ENCODE measurements at regions not wholly inside any gene's neighbourhood (a gene's known extent, or its start where the extent isn't known, plus 50 kb on each side); places are given as distances from the start of the nearest gene placed in this dataset.
"Not testable (repeated sequence)": the region's sequence is repeated elsewhere in the genome, so short reads cannot be mapped to it uniquely, and the experiment has no call there.

GRCh38 chr2:184322615-184323014, 275.7 kb upstream of the ZNF804A start:
- no peak overlapping the region for H3K27ac Mint-ChIP-seq
- H3K27me3 Mint-ChIP-seq (ENCODE audit: insufficient read depth), result no peaks in the 10 kb centered on the region
- H3K4me1 Mint-ChIP-seq (ENCODE audit: low read depth), result no peaks in the 10 kb centered on the region
- no peak for DNase-seq (ENCODE audit: low spot score)
- H3K36me3 Mint-ChIP-seq (ENCODE audit: low read depth), result no peaks in the 10 kb centered on the region
- no peak overlapping the region for H3K4me3 Mint-ChIP-seq
- intact Hi-C loops (cut with micrococcal nuclease), result no loop called here
- no peaks in the 10 kb centered on the region for H3K9me3 Mint-ChIP-seq

- H3K27ac Mint-ChIP-seq, result no peak overlapping the region
- DNase-seq (ENCODE audit: low spot score), result no peak
Measured at GRCh38 chr2:184326066-184326465, 272.3 kb upstream of the ZNF804A start.

DNA sequence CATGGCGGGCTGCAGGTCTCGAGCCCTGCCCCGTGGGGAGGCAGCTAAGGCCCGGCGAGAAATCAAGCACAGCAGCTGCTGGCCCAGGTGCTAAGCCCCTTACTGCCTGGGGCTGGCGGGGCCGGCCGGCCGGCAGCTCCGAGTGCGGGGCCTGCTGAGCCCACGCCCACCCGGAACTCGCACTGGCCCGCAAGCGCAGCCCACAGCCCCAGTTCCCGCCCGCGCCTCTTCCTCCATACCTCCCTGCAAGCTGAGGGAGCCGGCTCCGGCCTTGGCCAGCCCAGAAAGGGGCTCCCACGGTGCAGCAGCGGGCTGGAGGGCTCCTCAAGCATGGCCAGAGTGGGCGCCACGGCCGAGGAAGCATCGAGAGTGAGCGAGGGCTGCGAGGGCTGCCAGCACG, 270.5 kb upstream of the ZNF804A start:
- H3K9me3 Mint-ChIP-seq; H3K27ac Mint-ChIP-seq; H3K36me3 Mint-ChIP-seq (ENCODE audit: low read depth); H3K4me1 Mint-ChIP-seq (ENCODE audit: low read depth); intact Hi-C loops (cut with micrococcal nuclease); H3K27me3 Mint-ChIP-seq (ENCODE audit: insufficient read depth); DNase-seq (ENCODE audit: low spot score); H3K4me3 Mint-ChIP-seq: not testable (repeated sequence)

More at GRCh38 chr2:184326066-184326465, 272.3 kb upstream of the ZNF804A start:
- Mint-ChIP-seq H3K36me3 (ENCODE audit: low read depth) (no peaks in the 10 kb centered on the region), H3K9me3 (no peaks in the 10 kb centered on the region), H3K27me3 (ENCODE audit: insufficient read depth) (no peaks in the 10 kb centered on the region), H3K4me3 (no peak overlapping the region), H3K4me1 (ENCODE audit: low read depth) (no peaks in the 10 kb centered on the region)
- intact Hi-C loops (cut with micrococcal nuclease), result no loop called here

DNA sequence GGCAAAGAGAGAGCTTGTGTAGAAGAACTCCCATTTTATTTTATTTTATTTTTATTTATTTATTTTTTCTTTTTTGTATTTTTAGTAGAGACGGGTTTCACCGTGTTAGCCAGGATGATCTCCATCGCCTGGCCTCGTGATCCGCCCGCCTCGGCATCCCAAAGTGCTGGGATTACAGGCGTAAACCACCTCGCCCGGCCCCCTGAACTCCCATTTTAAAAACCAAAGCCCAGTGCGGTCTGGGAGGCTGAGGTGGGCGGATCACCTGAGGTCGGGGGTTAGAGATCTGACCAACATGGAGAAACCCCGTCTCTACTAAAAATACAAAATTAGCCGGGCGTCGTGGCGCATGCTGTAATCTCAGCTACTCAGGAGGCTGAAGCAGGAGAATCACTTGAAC, 267.8 kb upstream of the ZNF804A start:
- H3K4me1 Mint-ChIP-seq (ENCODE audit: low read depth); H3K27me3 Mint-ChIP-seq (ENCODE audit: insufficient read depth); DNase-seq (ENCODE audit: low spot score); H3K27ac Mint-ChIP-seq; H3K4me3 Mint-ChIP-seq; intact Hi-C loops (cut with micrococcal nuclease); H3K36me3 Mint-ChIP-seq (ENCODE audit: low read depth); H3K9me3 Mint-ChIP-seq: not testable (repeated sequence)

GRCh38 chr2:184336688-184337087, 261.6 kb upstream of the ZNF804A start:
- intact Hi-C loops (cut with micrococcal nuclease), result no loop called here
- H3K9me3 Mint-ChIP-seq, result no peaks in the 10 kb centered on the region

GRCh38 chr2:184338771-184339170, 259.6 kb upstream of the ZNF804A start:
- no peak overlapping the region for H3K4me3 Mint-ChIP-seq
- no peak overlapping the region for H3K27ac Mint-ChIP-seq
- H3K36me3 Mint-ChIP-seq (ENCODE audit: low read depth), result no peaks in the 10 kb centered on the region

More at GRCh38 chr2:184336688-184337087, 261.6 kb upstream of the ZNF804A start:
- no peak for DNase-seq (ENCODE audit: low spot score)
- no peak overlapping the region for H3K4me3 Mint-ChIP-seq
- H3K36me3 Mint-ChIP-seq (ENCODE audit: low read depth), result no peaks in the 10 kb centered on the region
- H3K27me3 Mint-ChIP-seq (ENCODE audit: insufficient read depth), result no peaks in the 10 kb centered on the region
- H3K27ac Mint-ChIP-seq, result no peak overlapping the region
- no peaks in the 10 kb centered on the region for H3K4me1 Mint-ChIP-seq (ENCODE audit: low read depth)

DNA sequence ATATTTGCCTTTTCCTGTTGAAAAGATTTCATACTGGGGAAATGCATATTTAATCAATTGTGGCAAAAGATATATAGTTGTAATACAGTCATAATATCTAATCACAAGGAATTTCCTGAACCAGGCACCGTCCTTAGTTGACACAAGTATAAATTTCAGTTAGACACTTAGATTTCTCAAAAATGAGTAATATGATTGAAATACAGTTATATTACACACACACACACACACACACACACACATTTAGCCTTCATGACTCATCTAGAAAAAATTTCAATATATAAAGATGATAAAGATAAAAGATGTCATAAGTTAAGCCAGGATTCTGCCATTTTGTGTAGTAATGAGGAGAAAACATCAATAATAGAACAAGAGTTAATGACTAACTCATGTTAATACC, 258.4 kb upstream of the ZNF804A start:
- intact Hi-C loops (cut with micrococcal nuclease), result no loop called here
- Mint-ChIP-seq H3K27ac (no peak overlapping the region), H3K9me3 (no peaks in the 10 kb centered on the region), H3K36me3 (ENCODE audit: low read depth) (no peaks in the 10 kb centered on the region), H3K4me1 (ENCODE audit: low read depth) (no peaks in the 10 kb centered on the region), H3K27me3 (ENCODE audit: insufficient read depth) (no peaks in the 10 kb centered on the region), H3K4me3 (no peak overlapping the region)
- DNase-seq (ENCODE audit: low spot score), result no peak

More at GRCh38 chr2:184338771-184339170, 259.6 kb upstream of the ZNF804A start:
- H3K9me3 Mint-ChIP-seq, result no peaks in the 10 kb centered on the region
- H3K4me1 Mint-ChIP-seq (ENCODE audit: low read depth), result no peaks in the 10 kb centered on the region
- H3K27me3 Mint-ChIP-seq (ENCODE audit: insufficient read depth), result no peaks in the 10 kb centered on the region
- DNase-seq (ENCODE audit: low spot score), result no peak
- intact Hi-C loops (cut with micrococcal nuclease), result no loop called here

DNA sequence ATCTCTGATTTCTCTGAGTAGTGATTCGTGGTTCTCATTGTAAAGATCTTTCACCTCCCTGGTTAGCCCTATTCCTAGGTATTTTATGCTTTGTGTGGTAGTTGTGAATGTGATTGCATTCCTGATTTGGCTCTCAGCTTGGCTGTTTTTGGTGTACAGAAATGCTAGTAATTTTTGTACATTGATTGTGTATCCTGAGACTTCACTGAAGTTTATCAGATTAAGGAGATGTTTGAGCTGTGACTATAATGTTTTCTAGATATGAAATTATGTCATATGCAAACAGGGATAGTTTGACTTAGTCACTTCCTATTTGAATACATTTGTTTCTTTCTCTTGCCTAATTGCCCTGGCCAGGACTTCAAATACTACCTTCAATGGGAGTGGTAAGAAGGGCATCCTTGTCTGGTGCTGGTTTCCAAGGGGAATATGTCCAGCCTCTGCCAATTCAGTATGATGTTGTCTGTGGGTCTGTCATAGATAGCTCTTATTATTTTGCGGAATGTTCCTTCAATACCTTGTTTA, 251.9 kb upstream of the ZNF804A start:
- Mint-ChIP-seq H3K4me3 (no peak overlapping the region), H3K9me3 (peaks cover 5% of the 10 kb centered on the region), H3K27me3 (ENCODE audit: insufficient read depth) (no peaks in the 10 kb centered on the region), H3K36me3 (ENCODE audit: low read depth) (peaks cover 1% of the 10 kb centered on the region), H3K4me1 (ENCODE audit: low read depth) (peaks cover 11% of the 10 kb centered on the region), H3K27ac (no peak overlapping the region)
- no peak for DNase-seq (ENCODE audit: low spot score)
- intact Hi-C loops (cut with micrococcal nuclease), result no loop called here

DNA sequence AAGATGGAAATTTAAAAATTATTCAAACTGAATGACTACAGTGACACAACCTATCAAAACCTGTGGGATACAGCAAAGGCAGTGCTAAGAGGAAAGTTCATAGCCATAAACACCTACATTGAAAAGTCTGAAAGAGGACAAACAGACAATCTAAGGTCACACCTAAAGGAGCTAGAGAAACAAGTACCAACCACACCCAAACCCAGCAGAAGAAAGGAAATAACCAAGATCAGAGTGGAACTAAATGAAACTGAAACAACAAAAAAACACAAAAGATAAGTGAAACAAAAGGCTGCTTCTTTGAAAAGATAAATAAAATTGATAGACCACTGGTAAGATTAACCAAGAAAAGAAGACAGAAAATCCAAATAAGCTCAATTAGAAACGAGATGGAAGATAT, 247.2 kb upstream of the ZNF804A start:
- H3K27me3 Mint-ChIP-seq (ENCODE audit: insufficient read depth), result no peaks in the 10 kb centered on the region
- peak overlapping the region; percentile 1 for H3K4me3 Mint-ChIP-seq
- H3K9me3 Mint-ChIP-seq, result peaks cover 7% of the 10 kb centered on the region
- no peak overlapping the region for H3K27ac Mint-ChIP-seq
- peaks cover 1% of the 10 kb centered on the region for H3K36me3 Mint-ChIP-seq (ENCODE audit: low read depth)
- peaks cover 15% of the 10 kb centered on the region for H3K4me1 Mint-ChIP-seq (ENCODE audit: low read depth)
- intact Hi-C loops (cut with micrococcal nuclease), result no loop called here
- DNase-seq (ENCODE audit: low spot score), result no peak

DNA sequence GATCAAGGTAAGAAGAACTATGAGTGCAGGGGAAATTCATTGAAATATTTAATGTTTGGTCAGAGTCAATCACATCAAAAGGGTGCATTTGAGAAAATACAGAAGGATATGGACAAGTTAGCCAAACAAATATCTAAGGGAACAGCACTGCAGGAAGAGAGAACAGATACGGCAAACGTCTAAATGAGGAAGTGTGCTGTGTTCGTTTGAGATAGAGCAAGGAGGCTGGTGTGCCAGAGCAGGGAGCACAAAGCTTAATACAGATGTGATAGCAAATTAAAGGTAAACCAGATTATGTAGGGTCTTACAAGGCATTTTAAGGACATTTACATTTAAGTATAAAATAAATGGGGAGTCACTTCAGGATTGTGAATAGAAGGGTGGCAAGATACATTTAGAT, 241.3 kb upstream of the ZNF804A start:
- Mint-ChIP-seq H3K27me3 (ENCODE audit: insufficient read depth) (no peaks in the 10 kb centered on the region), H3K27ac (no peak overlapping the region), H3K4me3 (no peak overlapping the region), H3K4me1 (ENCODE audit: low read depth) (no peaks in the 10 kb centered on the region), H3K36me3 (ENCODE audit: low read depth) (no peaks in the 10 kb centered on the region), H3K9me3 (no peaks in the 10 kb centered on the region)
- intact Hi-C loops (cut with micrococcal nuclease), result no loop called here
- no peak for DNase-seq (ENCODE audit: low spot score)

- Mint-ChIP-seq H3K27ac (no peak overlapping the region), H3K9me3 (no peaks in the 10 kb centered on the region), H3K36me3 (ENCODE audit: low read depth) (no peaks in the 10 kb centered on the region), H3K27me3 (ENCODE audit: insufficient read depth) (no peaks in the 10 kb centered on the region), H3K4me3 (no peak overlapping the region), H3K4me1 (ENCODE audit: low read depth) (no peaks in the 10 kb centered on the region)
- no peak for DNase-seq (ENCODE audit: low spot score)
- intact Hi-C loops (cut with micrococcal nuclease), result no loop called here
Measured at GRCh38 chr2:184359379-184359778, 238.9 kb upstream of the ZNF804A start.

GRCh38 chr2:184363213-184363612, 235.1 kb upstream of the ZNF804A start:
- Mint-ChIP-seq H3K4me3 (no peak overlapping the region), H3K27ac (no peak overlapping the region), H3K9me3 (no peaks in the 10 kb centered on the region), H3K27me3 (ENCODE audit: insufficient read depth) (no peaks in the 10 kb centered on the region), H3K36me3 (ENCODE audit: low read depth) (no peaks in the 10 kb centered on the region), H3K4me1 (ENCODE audit: low read depth) (no peaks in the 10 kb centered on the region)
- intact Hi-C loops (cut with micrococcal nuclease), result no loop called here
- no peak for DNase-seq (ENCODE audit: low spot score)

- no peaks in the 10 kb centered on the region for H3K36me3 Mint-ChIP-seq (ENCODE audit: low read depth)
- no peak overlapping the region for H3K4me3 Mint-ChIP-seq
- no peak overlapping the region for H3K27ac Mint-ChIP-seq
- intact Hi-C loops (cut with micrococcal nuclease), result no loop called here
- DNase-seq (ENCODE audit: low spot score), result no peak
- no peaks in the 10 kb centered on the region for H3K4me1 Mint-ChIP-seq (ENCODE audit: low read depth)
- no peaks in the 10 kb centered on the region for H3K27me3 Mint-ChIP-seq (ENCODE audit: insufficient read depth)
- H3K9me3 Mint-ChIP-seq, result no peaks in the 10 kb centered on the region
Measured at GRCh38 chr2:184367211-184367610, 231.1 kb upstream of the ZNF804A start.

- no peak overlapping the region for H3K27ac Mint-ChIP-seq
- H3K9me3 Mint-ChIP-seq, result no peaks in the 10 kb centered on the region
- no peaks in the 10 kb centered on the region for H3K4me1 Mint-ChIP-seq (ENCODE audit: low read depth)
- no peak overlapping the region for H3K4me3 Mint-ChIP-seq
- H3K27me3 Mint-ChIP-seq (ENCODE audit: insufficient read depth), result no peaks in the 10 kb centered on the region
- intact Hi-C loops (cut with micrococcal nuclease), result no loop called here
- no peaks in the 10 kb centered on the region for H3K36me3 Mint-ChIP-seq (ENCODE audit: low read depth)
- no peak for DNase-seq (ENCODE audit: low spot score)
Measured at GRCh38 chr2:184369307-184369706, 229.0 kb upstream of the ZNF804A start.
